ENCODE measurements at regions not wholly inside any gene's neighbourhood (a gene's known extent, or its start where the extent isn't known, plus 50 kb on each side); places are given as distances from the start of the nearest gene placed in this dataset.

DNA sequence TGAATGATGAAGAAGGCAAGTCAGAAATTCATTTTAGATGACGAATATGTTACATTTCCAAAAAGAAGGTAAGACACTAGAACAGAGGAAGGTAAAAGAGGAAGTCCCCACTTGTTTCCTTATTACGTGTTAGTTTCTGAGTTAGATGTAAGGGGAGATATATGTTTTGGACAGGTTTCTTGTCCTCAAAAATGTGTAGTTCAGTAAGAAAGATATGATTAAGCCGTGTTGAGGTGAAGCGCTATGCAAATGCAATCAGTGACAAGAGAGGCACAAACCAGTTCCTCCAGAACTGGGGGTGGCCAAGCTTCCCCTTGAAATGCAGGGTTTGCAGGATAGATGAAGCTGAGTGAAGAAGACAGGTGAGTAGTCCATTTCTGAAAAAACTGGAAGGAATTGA, 293.3 kb upstream of the RUNX1 start:
- TF ChIP-seq, protein P1, sequence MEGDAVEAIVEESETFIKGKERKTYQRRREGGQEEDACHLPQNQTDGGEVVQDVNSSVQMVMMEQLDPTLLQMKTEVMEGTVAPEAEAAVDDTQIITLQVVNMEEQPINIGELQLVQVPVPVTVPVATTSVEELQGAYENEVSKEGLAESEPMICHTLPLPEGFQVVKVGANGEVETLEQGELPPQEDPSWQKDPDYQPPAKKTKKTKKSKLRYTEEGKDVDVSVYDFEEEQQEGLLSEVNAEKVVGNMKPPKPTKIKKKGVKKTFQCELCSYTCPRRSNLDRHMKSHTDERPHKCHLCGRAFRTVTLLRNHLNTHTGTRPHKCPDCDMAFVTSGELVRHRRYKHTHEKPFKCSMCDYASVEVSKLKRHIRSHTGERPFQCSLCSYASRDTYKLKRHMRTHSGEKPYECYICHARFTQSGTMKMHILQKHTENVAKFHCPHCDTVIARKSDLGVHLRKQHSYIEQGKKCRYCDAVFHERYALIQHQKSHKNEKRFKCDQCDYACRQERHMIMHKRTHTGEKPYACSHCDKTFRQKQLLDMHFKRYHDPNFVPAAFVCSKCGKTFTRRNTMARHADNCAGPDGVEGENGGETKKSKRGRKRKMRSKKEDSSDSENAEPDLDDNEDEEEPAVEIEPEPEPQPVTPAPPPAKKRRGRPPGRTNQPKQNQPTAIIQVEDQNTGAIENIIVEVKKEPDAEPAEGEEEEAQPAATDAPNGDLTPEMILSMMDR (IDR thresholded peaks at IDR 0.05; ENCODE audit: low read depth, low read length): no peak
- no peak for DNase-seq (ENCODE audit: extremely low read depth, low read depth)

DNA sequence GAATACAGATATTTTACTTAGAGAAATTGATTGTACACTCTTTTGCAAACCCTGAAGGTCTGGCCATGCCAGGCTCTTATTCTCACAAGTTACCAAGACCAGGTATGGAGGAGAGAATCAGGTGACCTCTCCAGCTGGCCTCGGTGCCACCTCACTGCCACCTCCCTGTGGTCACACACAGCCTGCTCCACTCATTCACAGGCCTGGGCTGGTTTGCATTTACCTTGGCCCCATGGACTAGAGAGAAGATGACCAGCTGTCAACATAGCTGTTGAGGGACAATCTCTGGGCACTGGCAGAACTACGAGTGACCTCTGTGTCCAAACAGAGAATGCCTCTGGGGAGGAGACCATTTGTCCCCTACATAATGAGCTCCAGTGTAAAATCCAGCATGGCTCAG, 291.2 kb upstream of the RUNX1 start:
- no peak for DNase-seq (ENCODE audit: extremely low read depth, low read depth)
- TF ChIP-seq, protein P1 (IDR thresholded peaks at IDR 0.05; ENCODE audit: low read depth, low read length): no peak

DNA sequence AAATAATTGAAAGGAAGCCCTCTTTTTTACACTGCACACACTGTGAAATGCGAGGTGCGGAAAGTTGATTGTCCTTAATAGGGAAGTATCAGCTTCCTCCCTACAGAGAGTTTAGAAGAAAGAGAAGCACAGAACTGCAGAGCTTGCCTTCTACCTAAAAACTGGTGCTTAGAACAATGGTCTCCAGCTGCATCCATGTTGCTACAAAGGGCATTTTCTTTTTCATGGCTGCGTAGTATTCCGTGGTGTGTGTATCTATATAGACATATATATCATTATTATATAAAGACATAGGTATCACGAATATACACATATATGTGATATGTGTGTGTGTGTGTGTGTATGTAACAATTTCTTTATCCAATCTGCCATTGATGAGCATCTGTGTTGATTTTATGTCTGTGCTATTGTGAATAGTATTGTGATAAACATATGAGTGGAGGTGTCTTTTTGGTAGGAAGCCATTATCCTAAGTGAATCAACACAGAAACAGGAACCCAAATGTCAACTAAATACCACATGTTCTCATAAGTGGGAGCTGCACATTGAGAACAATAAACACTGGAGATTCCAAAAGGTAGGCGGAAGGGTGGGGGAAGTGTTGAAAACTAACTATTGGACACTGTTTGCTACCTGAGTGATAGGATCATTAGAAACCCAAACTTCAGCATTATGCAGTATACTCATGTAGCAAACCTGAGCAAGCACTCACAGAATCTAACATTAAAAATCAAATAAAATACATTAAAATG, 290.0 kb upstream of the RUNX1 start:
- TF ChIP-seq, protein P1 (IDR thresholded peaks at IDR 0.05; ENCODE audit: low read depth, low read length): no peak
- no peak for DNase-seq (ENCODE audit: extremely low read depth, low read depth)

DNA sequence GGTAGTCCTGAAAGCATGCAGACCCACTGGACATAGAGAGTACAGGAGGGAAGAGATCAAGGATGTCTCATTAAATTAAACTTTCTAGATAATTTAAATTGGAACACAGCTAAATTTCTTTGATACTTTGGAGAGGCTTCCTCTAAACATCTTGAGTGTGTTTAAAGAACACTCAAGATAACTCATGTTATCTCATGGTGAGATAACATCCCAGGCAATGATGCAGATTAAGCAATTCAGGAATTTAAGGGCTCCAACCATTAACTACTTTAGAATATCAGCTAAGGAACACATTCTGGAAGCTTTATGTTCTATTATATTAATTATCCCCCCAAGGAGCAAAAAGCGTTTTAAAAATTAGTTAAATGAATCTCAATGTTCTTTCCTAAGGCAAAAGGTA, 289.2 kb upstream of the RUNX1 start:
- DNase-seq (ENCODE audit: extremely low read depth, low read depth): no peak
- TF ChIP-seq, protein P1 (IDR thresholded peaks at IDR 0.05; ENCODE audit: low read depth, low read length): no peak

DNA sequence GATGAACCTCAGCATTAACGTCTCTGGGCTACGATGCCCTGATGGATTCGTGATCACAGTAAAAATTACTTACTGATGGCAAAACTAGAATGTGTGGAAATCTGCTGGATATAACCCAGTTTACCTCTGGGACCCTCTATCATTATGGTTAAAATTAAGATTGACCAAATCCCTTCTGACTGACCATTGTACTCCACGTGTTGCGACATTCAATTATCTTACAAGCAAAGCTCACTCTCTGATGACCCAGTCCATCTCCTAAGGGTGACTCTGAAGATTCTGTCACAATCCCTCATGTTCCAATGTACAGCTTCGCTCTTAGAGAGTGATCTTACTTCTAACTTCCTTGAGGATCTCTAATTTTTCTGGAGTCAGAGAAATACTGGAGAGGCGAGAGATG, 288.5 kb upstream of the RUNX1 start:
- TF ChIP-seq, protein P1 (IDR thresholded peaks at IDR 0.05; ENCODE audit: low read depth, low read length): no peak
- no peak for DNase-seq (ENCODE audit: extremely low read depth, low read depth)

DNA sequence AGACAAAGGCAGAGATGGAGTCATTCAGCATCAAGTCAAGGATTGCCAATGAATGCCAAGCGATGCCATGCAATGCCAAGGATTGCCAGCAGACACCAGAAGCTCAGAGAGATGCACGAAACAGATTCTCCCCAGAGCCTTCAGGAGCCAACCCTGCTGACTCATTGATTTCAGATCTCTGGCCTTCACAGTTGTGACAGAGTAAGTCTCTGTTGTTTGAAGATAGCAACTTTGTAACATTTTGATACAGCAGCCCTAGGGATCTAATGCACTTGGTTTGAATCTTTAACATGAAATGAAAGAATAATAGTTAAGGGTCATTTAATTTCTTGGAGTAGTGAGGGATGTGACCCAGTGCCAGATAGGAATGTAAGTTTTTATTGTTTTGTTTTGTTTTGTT, 287.4 kb upstream of the RUNX1 start:
- DNase-seq (ENCODE audit: extremely low read depth, low read depth): no peak
- TF ChIP-seq, protein P1 (IDR thresholded peaks at IDR 0.05; ENCODE audit: low read depth, low read length): no peak

DNA sequence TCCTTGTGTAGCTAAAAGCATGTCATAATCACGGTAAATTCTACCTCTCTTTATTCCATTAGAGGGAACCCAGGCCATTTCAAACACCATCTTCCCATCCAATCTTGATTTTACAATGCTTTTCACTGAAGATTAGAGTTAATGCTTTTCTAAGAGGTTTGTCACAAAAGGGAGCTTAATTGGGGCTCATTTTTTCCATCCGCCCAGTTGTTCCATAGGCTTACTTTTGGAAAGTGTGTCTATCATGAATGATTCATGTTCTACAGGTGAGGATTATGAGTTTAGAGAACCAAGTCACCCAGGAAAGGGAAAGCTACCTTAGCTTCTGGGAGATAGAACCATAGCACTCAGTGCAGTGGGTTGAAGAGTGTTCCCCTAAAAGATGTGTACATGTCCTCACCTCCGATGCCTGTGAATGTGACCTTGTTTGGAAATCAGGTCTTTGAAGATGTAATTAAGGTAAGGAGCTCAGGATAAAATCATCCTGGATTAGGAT, 286.9 kb upstream of the RUNX1 start:
- TF ChIP-seq, protein P1 (IDR thresholded peaks at IDR 0.05; ENCODE audit: low read depth, low read length): no peak
- no peak for DNase-seq (ENCODE audit: extremely low read depth, low read depth)

All from AG09319 (cell line).